ENCODE measurements at regions not wholly inside any gene's neighbourhood (a gene's known extent, or its start where the extent isn't known, plus 50 kb on each side); places are given as distances from the start of the nearest gene placed in this dataset.

DNA sequence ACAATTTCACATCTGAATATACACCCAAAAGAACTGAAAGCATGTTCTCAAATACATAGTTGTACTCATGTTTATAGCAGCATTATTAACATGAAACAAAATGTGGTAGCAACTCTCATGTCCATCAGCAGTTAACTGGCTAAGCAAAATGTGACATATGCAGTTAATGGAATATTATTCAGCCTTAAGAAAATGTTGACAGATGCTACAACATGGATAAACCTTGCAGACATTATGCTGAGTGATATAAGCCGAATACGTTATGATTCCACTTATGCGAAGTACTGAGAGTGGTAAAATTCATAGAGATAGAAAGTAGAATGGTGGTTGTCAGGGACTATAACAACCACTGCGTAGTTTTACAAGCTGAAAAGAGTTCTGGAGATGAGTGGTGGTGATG is 1469.0 kb upstream of the ACO1 start:
- intact Hi-C loops (cut with micrococcal nuclease; ENCODE audit: unreplicated experiment) = no loop called here
- ChIA-PET POLR2A (no interaction called here), CTCF (no interaction called here)
- Histone ChIP-seq H3K27ac (ENCODE audit: low read length) (no peak overlapping the region), H3K4me3 (ENCODE audit: low read depth in 2 of 2, low read length in 2 of 2) (no peak overlapping the region), H3K4me1 (ENCODE audit: control insufficient read depth, insufficient read depth, low read length) (no peaks in the 10 kb centered on the region), H3K9me3 (ENCODE audit: control insufficient read depth, insufficient read depth, low read depth, low read length) (peaks cover 5% of the 10 kb centered on the region; the same call in 1 of the 2 replicates), H3K27me3 (ENCODE audit: control insufficient read depth, insufficient read depth, low read length) (no peaks in the 10 kb centered on the region), H3K36me3 (ENCODE audit: control insufficient read depth, insufficient read depth, low read length) (no peaks in the 10 kb centered on the region)
- TF ChIP-seq TCF7L2 (IDR thresholded peaks at IDR 0.05; ENCODE audit: low read depth, low read length) (no peak), SIN3A (IDR thresholded peaks at IDR 0.05; ENCODE audit: borderline replicate concordance, insufficient read depth, low read depth, low read length) (no peak), POLR2AphosphoS5 (IDR thresholded peaks at IDR 0.05; ENCODE audit: low read depth, low read length) (no peak)
- no peak for DNase-seq (ENCODE audit: low read depth, low spot score)
- ATAC-seq = no peak
- in situ Hi-C loops (cut with HindIII; ENCODE audit: low pct_unique_long_range_greater_than_20kb, low sequenced_read_pairs) = no loop called here
- BruUV-seq (replicated peaks) = no TSS peak

DNA sequence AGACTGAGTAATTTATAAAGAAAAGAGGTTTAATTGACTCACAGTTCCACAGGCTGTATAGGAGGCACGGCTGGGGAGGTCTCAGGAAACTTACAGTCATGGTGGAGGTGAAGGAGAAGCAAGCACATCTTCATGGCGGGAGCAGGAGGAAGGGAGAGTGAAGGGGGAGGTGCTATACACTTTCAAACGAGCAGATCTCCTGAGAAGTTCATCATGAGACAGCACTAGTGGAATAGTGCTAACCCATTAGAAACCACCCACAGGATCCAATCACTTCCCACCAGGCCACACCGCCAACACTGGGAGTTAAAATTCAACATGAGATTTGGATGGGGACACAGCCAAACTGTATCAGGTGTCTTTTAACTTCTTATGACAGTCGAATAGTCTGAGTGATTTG is 1459.3 kb upstream of the ACO1 start:
- 0 out of 2 replicates have a peak, but pooled peaks cover 3% of the 10 kb centered on the region for H3K9me3 ChIP-seq (ENCODE audit: control insufficient read depth, insufficient read depth, low read depth, low read length)
- POLR2A ChIA-PET = no interaction called here
- in situ Hi-C loops (cut with HindIII; ENCODE audit: low pct_unique_long_range_greater_than_20kb, low sequenced_read_pairs) (no loop called here), intact Hi-C loops (cut with micrococcal nuclease; ENCODE audit: unreplicated experiment) (no loop called here)
- H3K4me3 ChIP-seq (ENCODE audit: low read depth in 2 of 2, low read length in 2 of 2) = no peak overlapping the region
- no peak overlapping the region for H3K27ac ChIP-seq (ENCODE audit: low read length)
- H3K4me1 ChIP-seq (ENCODE audit: control insufficient read depth, insufficient read depth, low read length) = no peaks in the 10 kb centered on the region
- no TSS peak for BruUV-seq (replicated peaks)
- H3K36me3 ChIP-seq (ENCODE audit: control insufficient read depth, insufficient read depth, low read length) = no peaks in the 10 kb centered on the region
- no peaks in the 10 kb centered on the region for H3K27me3 ChIP-seq (ENCODE audit: control insufficient read depth, insufficient read depth, low read length)
- no peak for TF ChIP-seq TCF7L2 (IDR thresholded peaks at IDR 0.05; ENCODE audit: low read depth, low read length)
- TF ChIP-seq POLR2AphosphoS5 (IDR thresholded peaks at IDR 0.05; ENCODE audit: low read depth, low read length) = no peak
- TF ChIP-seq SIN3A (IDR thresholded peaks at IDR 0.05; ENCODE audit: borderline replicate concordance, insufficient read depth, low read depth, low read length) = no peak
- TF ChIP-seq, protein P1, sequence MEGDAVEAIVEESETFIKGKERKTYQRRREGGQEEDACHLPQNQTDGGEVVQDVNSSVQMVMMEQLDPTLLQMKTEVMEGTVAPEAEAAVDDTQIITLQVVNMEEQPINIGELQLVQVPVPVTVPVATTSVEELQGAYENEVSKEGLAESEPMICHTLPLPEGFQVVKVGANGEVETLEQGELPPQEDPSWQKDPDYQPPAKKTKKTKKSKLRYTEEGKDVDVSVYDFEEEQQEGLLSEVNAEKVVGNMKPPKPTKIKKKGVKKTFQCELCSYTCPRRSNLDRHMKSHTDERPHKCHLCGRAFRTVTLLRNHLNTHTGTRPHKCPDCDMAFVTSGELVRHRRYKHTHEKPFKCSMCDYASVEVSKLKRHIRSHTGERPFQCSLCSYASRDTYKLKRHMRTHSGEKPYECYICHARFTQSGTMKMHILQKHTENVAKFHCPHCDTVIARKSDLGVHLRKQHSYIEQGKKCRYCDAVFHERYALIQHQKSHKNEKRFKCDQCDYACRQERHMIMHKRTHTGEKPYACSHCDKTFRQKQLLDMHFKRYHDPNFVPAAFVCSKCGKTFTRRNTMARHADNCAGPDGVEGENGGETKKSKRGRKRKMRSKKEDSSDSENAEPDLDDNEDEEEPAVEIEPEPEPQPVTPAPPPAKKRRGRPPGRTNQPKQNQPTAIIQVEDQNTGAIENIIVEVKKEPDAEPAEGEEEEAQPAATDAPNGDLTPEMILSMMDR (IDR thresholded peaks at IDR 0.05) = no peak
- TF ChIP-seq, protein P2, sequence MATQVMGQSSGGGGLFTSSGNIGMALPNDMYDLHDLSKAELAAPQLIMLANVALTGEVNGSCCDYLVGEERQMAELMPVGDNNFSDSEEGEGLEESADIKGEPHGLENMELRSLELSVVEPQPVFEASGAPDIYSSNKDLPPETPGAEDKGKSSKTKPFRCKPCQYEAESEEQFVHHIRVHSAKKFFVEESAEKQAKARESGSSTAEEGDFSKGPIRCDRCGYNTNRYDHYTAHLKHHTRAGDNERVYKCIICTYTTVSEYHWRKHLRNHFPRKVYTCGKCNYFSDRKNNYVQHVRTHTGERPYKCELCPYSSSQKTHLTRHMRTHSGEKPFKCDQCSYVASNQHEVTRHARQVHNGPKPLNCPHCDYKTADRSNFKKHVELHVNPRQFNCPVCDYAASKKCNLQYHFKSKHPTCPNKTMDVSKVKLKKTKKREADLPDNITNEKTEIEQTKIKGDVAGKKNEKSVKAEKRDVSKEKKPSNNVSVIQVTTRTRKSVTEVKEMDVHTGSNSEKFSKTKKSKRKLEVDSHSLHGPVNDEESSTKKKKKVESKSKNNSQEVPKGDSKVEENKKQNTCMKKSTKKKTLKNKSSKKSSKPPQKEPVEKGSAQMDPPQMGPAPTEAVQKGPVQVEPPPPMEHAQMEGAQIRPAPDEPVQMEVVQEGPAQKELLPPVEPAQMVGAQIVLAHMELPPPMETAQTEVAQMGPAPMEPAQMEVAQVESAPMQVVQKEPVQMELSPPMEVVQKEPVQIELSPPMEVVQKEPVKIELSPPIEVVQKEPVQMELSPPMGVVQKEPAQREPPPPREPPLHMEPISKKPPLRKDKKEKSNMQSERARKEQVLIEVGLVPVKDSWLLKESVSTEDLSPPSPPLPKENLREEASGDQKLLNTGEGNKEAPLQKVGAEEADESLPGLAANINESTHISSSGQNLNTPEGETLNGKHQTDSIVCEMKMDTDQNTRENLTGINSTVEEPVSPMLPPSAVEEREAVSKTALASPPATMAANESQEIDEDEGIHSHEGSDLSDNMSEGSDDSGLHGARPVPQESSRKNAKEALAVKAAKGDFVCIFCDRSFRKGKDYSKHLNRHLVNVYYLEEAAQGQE (IDR thresholded peaks at IDR 0.05; ENCODE audit: insufficient read depth in 1 of 2, low read depth in 2 of 2, low read length in 1 of 2) = no peak
- no peak for ATAC-seq
- no peak for DNase-seq (ENCODE audit: low read depth, low spot score)
- CTCF ChIA-PET = no interaction called here

DNA sequence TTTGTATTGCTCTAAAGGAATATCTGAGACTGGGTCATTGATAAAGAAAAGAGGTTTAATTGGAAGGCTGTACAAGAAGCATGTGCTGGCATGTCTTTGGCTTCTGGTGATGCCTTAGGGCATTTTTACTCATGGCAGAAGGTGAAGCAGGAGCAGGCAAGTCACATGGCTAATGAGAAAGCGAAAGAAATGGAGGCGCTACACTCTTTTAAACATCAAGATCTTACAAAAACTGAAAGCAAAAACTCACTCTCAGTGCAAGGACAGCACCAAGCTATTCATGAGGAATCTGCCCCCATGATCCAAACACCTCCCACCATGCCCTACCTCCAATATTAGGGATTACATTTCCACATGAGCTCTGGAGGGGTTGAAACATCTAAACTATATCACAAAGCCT is 1458.8 kb upstream of the ACO1 start:
- Histone ChIP-seq H3K9me3 (ENCODE audit: control insufficient read depth, insufficient read depth, low read depth, low read length) (0 out of 2 replicates have a peak, but pooled peaks cover 3% of the 10 kb centered on the region), H3K4me1 (ENCODE audit: control insufficient read depth, insufficient read depth, low read length) (no peaks in the 10 kb centered on the region), H3K36me3 (ENCODE audit: control insufficient read depth, insufficient read depth, low read length) (no peaks in the 10 kb centered on the region), H3K27ac (ENCODE audit: low read length) (no peak overlapping the region), H3K4me3 (ENCODE audit: low read depth in 2 of 2, low read length in 2 of 2) (no peak overlapping the region), H3K27me3 (ENCODE audit: control insufficient read depth, insufficient read depth, low read length) (no peaks in the 10 kb centered on the region)
- DNase-seq (ENCODE audit: low read depth, low spot score) (no peak), ATAC-seq (no peak)
- no peak for TF ChIP-seq SIN3A (IDR thresholded peaks at IDR 0.05; ENCODE audit: borderline replicate concordance, insufficient read depth, low read depth, low read length)
- TF ChIP-seq, protein P2 (IDR thresholded peaks at IDR 0.05; ENCODE audit: insufficient read depth in 1 of 2, low read depth in 2 of 2, low read length in 1 of 2) = no peak
- TF ChIP-seq, protein P1 (IDR thresholded peaks at IDR 0.05) = no peak
- TF ChIP-seq POLR2AphosphoS5 (IDR thresholded peaks at IDR 0.05; ENCODE audit: low read depth, low read length) = no peak
- TF ChIP-seq TCF7L2 (IDR thresholded peaks at IDR 0.05; ENCODE audit: low read depth, low read length) = no peak
- no TSS peak for BruUV-seq (replicated peaks)
- intact Hi-C loops (cut with micrococcal nuclease; ENCODE audit: unreplicated experiment) (no loop called here), in situ Hi-C loops (cut with HindIII; ENCODE audit: low pct_unique_long_range_greater_than_20kb, low sequenced_read_pairs) (no loop called here)
- POLR2A ChIA-PET = no interaction called here
- CTCF ChIA-PET = no interaction called here
